ENCODE measurements at regions not wholly inside any gene's neighbourhood (a gene's known extent, or its start where the extent isn't known, plus 50 kb on each side); places are given as distances from the start of the nearest gene placed in this dataset.
"Not testable (repeated sequence)": the region's sequence is repeated elsewhere in the genome, so short reads cannot be mapped to it uniquely, and the experiment has no call there.

DNA sequence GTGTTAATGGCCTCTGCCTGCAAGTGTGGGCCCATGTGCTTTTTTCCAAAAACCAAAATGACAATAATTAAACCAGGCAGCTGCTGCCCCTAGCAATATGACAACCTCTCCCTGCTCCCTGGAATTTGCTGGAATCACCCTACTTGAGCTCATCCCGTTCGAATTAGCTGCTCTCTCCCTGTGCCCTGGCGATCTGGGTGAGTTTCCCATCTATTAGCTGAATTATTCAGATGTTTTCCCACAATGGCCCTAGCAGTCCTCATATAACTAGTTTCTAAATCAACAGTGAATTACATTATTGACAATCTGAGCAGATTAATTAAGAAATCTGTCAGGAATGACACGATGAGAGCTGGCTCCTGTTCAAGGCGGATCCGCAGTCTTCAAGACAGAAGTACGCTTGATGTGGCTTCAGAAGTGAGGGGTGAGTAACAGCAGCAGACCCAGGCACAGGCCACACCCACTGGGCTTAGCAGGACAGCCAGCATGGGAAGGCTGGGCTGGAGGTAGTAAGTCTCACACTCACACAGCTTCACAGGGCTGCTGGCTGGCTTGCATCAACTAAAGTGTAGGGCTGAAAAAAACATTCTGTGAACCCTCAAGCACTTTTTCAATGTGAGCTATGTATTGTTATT is 366.2 kb upstream of the ID2 start:
- no peak for DNase-seq (ENCODE audit: low read depth)

- DNase-seq (ENCODE audit: low read depth), result no peak
Observed at GRCh38 chr2:8316356-8316755, 365.5 kb upstream of the ID2 start.

- no peak for DNase-seq (ENCODE audit: low read depth)
Observed at GRCh38 chr2:8317418-8317817, 364.4 kb upstream of the ID2 start.

DNA sequence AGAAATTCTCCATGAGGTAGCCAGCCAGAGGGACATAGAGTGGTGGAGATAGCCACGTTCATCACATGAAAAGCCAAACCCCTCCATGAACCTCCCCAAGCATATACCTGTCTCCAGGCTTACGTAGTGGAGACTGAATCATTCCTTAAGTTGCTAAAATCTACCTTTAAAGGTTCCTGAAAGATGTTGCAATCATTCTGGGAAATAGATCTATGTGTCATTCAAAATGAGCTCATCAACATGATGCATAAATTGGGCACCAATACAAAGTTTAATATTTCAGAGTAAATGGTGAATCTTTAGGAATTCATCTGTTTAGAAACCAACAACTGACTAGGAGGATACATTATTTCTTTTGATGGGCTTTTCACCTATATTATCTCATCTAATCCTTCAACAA is 362.6 kb upstream of the ID2 start:
- DNase-seq (ENCODE audit: low read depth), result no peak

- no peak for DNase-seq (ENCODE audit: low read depth)
Observed at GRCh38 chr2:8320311-8321066, 361.4 kb upstream of the ID2 start.

DNA sequence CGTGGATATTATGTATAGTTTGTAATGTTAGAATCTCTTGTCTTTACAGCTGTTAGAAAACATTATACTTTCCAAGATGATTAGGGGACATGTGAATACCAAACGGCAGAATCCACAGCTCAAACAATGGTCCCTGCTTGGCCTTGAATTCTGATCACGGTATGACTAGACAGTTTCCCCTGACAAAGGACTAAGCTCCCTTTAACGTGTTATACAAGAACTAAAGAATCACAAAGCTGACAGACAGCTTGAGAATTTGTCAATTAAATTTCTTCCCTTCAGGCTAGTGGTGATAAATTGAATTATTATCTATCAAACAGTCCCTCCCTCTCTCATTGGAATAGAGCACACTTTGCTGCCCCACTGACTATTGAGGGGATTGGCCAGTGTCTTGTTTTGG is 359.2 kb upstream of the ID2 start:
- no peak for DNase-seq (ENCODE audit: low read depth)

GRCh38 chr2:8324164-8324856 is 357.5 kb upstream of the ID2 start:
- DNase-seq (ENCODE audit: low read depth), result no peak

DNA sequence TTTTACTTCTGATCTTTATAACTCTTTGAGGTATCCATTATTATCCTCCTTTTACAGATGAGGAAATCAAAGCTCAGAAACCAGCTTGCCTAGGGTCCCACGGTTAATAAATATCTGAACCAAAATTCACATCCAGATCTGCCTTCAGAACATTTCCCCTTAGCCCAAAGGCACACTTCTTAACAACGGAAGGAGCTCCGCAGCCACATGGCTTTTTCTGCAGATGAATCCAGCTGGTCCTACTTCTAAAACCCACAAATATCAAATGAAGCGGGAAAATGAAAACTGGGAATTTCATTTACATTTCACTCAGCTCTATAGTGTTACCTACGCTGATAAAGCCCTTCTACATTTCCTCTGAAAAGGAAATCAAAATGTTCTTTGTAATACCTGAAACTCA is 357.0 kb upstream of the ID2 start:
- no peak for DNase-seq (ENCODE audit: low read depth)

GRCh38 chr2:8327371-8328100 is 354.3 kb upstream of the ID2 start:
- no peak for DNase-seq (ENCODE audit: low read depth)

DNA sequence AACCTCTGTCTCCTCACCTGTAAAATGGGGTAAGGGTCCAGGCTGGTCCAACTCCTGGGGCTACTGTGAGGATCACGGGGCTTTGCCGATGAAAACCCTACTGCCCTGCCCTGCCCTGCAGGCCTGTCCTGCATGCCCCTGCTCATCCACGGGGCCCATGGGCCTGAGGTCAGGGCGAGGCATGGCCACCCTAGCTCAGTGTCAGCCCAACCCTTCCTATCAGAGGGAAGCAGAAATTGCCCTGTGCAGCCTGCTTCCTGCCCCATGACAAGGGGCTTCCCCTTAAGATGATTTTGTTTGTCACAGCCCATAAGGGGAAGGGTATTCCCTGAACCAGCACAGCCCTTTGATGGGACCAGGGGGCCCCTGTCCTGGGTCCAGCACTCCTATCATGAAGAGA is 353.6 kb upstream of the ID2 start:
- DNase-seq (ENCODE audit: low read depth), result no peak

GRCh38 chr2:8329660-8330622 is 351.9 kb upstream of the ID2 start:
- DNase-seq (ENCODE audit: low read depth), result no peak

DNA sequence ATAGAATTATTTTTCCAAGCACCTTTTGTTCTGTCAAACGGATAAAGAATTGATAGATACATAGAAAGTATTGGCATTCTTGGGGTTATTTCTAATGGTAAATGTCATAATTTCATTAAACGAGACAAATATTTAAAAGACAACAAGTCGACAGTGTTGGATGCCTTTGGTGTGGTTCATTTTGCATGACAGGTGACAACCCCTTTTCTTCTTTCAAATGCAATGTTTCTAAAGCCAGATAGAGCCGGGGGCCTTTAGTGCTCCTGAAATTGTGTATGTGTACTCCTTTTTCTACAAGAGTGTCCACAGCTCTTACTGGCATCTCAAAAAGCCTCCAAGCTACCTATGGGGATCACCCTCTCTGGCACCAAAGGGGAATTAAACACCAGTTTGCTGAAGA is 350.8 kb upstream of the ID2 start:
- DNase-seq (ENCODE audit: low read depth), result no peak

- no peak for DNase-seq (ENCODE audit: low read depth)
Observed at GRCh38 chr2:8332646-8333045, 349.2 kb upstream of the ID2 start.

DNA sequence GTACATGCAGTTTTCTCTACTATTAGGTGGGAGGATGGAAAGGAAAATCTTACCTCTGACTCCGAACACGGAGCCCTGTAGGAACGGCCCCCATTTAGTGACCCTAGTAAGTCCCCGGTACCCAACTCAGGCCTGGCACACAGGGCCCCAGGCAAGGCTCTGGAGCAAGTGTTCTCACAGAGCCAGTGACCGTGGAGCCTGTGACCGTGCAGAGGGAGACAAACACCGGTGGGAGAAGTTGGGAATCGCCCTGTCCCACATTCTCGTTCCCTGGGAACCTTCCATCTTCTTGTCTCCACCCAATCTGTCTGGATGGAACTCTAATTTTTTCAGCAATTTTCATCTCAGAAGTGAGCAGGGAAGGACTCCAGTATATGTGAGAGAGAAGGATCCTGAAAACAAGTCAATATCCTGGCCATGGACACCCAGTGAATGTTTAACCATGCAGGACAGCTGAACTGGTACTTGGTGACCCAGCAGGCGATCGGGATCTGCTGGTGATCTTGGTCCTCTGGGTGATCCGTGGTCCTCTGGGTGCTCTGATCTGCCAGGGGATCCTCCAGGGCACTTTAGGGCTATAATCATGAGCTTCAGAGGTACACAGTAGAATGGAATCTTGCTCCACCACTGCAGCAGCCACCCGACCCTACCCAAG is 348.6 kb upstream of the ID2 start:
- DNase-seq (ENCODE audit: low read depth), result no peak

GRCh38 chr2:8333832-8334187 is 348.0 kb upstream of the ID2 start:
- not testable (repeated sequence) for DNase-seq (ENCODE audit: low read depth)

GRCh38 chr2:8334866-8335325 is 347.0 kb upstream of the ID2 start:
- DNase-seq (ENCODE audit: low read depth), result no peak

GRCh38 chr2:8335801-8336200 is 346.1 kb upstream of the ID2 start:
- no peak for DNase-seq (ENCODE audit: low read depth)

DNA sequence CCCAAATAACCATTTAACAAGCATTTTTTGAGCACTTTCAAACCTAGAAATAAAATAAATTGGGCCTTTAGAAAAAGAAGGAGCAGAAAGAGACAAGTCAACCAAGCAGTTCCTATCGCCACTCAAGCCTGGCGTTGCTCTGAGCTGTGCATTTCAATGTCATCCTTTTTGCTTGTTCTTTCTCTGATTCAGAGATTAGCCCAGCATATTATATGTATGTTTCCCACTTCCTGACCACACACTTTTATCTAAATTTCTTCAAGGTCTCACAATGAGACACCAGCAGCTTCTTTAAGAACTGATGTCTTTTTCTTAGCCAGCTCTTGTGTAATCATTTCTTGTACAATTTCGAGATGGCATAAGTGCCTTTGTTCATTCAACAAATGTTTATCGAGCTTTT is 344.5 kb upstream of the ID2 start:
- no peak for DNase-seq (ENCODE audit: low read depth)

DNA sequence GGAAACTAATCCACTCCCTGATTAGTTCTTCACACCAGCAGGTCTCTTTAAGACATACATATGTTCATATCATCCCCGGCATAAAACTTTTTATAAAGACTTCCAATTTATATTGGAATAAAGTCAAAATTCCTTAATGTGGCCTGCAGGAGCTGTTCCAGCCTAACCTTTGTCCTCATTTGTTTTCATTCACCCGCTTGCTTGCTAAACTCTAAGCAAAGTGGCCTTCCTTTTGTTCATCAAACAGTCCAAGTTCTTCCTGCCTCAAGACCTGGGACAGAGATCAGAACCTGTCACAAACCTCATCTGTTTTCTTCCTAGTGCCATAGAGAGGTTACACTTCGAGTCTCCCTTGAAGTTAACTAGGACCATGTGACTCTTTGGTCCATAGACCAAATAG is 339.4 kb upstream of the ID2 start:
- DNase-seq (ENCODE audit: low read depth), result no peak

GRCh38 chr2:8343031-8343430 is 338.8 kb upstream of the ID2 start:
- no peak for DNase-seq (ENCODE audit: low read depth)

All from stimulated activated CD8-positive, alpha-beta memory T cell treated with anti-CD3 and anti-CD28 coated beads, Interleukin-12 subunit alpha, Interleukin-12 subunit beta, amount 100 ng/mL, for 4 hours (primary cell).